AG04449 (cell line): ENCODE measurements at regions not wholly inside any gene's neighbourhood (a gene's known extent, or its start where the extent isn't known, plus 50 kb on each side); places are given as distances from the start of the nearest gene placed in this dataset.

Experiments used
- CTCF ChIA-PET: fragments of 350-600 bp; formaldehyde crosslinking; extraction: SDS; loops from one replicate; lab custom pipeline; 2021; ENCODE audit warnings: antibody characterized with exemption; lab: Yijun Ruan, JAX
- POLR2A ChIA-PET: fragments of 400-600, 350-600 bp; formaldehyde crosslinking; extraction: SDS; loops from one replicate; lab custom pipeline; 2020; ENCODE audit warnings: antibody characterized with exemption, inconsistent platforms; lab: Yijun Ruan, JAX
- DNase-seq: peaks from one replicate; pipeline ENCODE4 v3.0.0-alpha.2; 2010; ENCODE audit warnings: low read depth, low spot score
- H3K4me3 ChIP-seq: 2 replicates; pipeline ENCODE4 v1.5.1; 2011; ENCODE audit warnings: low read depth, mild to moderate bottlenecking, control low read depth, low read length
- CTCF ChIP-seq: IDR thresholded peaks from one replicate; pipeline ENCODE4 v1.5.1; 2011; ENCODE audit warnings: mild to moderate bottlenecking, moderate library complexity, low read length, control low read depth, inconsistent platforms; ENCODE audit not compliant: insufficient read depth; ENCODE audit errors: missing control alignments

GRCh38 chr7:26958834-26959233 is 94.4 kb upstream of the SKAP2 start:
- no peak for TF ChIP-seq CTCF
- no peak for DNase-seq
- CTCF ChIA-PET, result no interaction called here
- POLR2A ChIA-PET, result no interaction called here
- H3K4me3 ChIP-seq, result no peak overlapping the region

- no peak for DNase-seq
- POLR2A ChIA-PET, result no interaction called here
- H3K4me3 ChIP-seq, result no peak overlapping the region
- no peak for TF ChIP-seq CTCF
- CTCF ChIA-PET, result interaction anchor here (0.6 kb wide), 1 partner anchor 8 kb away, joined by 3 read pairs; no protein-coding TSS in a partner anchor
These were observed 91.1 kb upstream of the SKAP2 start for GRCh38 chr7:26955516-26955915.

GRCh38 chr7:26954951-26955350 is 90.6 kb upstream of the SKAP2 start:
- TF ChIP-seq CTCF, result no peak
- POLR2A ChIA-PET, result no interaction called here
- DNase-seq, result no peak
- H3K4me3 ChIP-seq, result no peak overlapping the region
- CTCF ChIA-PET, result interaction anchor here (0.6 kb wide), 1 partner anchor 9 kb away, joined by 3 read pairs; no protein-coding TSS in a partner anchor

- ChIA-PET POLR2A (no interaction called here), CTCF (no interaction called here)
- no peak for TF ChIP-seq CTCF
- no peak for DNase-seq
- H3K4me3 ChIP-seq, result no peak overlapping the region
These were observed 87.1 kb upstream of the SKAP2 start for GRCh38 chr7:26951407-26951950.

- H3K4me3 ChIP-seq, result no peak overlapping the region
- no peak for DNase-seq
- CTCF ChIA-PET, result no interaction called here
- TF ChIP-seq CTCF, result no peak
- POLR2A ChIA-PET, result no interaction called here
These were observed 86.5 kb upstream of the SKAP2 start for GRCh38 chr7:26950889-26951288.

- ChIA-PET POLR2A (no interaction called here), CTCF (no interaction called here)
- no peak for DNase-seq
- no peak overlapping the region for H3K4me3 ChIP-seq
- TF ChIP-seq CTCF, result no peak
These were observed 84.9 kb upstream of the SKAP2 start for GRCh38 chr7:26949319-26949718.
